ENCODE measurements at regions not wholly inside any gene's neighbourhood (a gene's known extent, or its start where the extent isn't known, plus 50 kb on each side); places are given as distances from the start of the nearest gene placed in this dataset.

DNA sequence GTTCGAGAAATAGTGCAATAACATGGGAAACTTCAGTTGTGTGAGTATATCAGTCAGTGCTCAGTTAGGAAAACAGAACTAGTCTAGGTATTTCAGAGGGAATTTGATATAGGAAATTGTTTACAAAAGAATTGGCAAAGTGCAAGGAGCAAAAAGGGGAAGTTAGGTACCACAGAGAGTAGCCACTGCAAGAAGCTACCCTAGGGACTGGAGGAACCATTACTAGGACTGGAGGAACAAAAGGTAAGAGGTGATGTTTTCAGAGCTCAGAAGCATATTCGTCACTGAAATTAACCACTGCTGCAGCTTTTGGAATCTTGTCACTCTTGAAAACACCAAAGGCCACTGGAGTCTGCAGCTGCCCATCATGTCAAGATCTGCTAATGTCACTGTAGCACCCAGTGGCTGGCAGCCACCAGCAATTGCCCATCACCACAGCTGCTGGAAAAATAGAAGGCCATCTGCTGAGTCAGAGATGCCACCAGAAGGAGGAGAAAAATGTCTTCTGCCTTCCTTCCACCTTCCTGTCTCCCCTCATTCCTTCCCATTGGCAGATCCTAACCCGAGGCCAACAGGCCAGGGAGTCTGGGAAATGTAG, 160.6 kb upstream of the RPS6KA3 start:
- Mint-ChIP-seq H3K4me1 (ENCODE audit: low read depth, unreplicated experiment) (no peaks in the 10 kb centered on the region), H3K36me3 (ENCODE audit: insufficient read depth, unreplicated experiment) (no peaks in the 10 kb centered on the region), H3K27me3 (ENCODE audit: insufficient read depth, unreplicated experiment) (no peaks in the 10 kb centered on the region), H3K27ac (ENCODE audit: unreplicated experiment) (no peak overlapping the region), H3K9me3 (ENCODE audit: unreplicated experiment) (no peaks in the 10 kb centered on the region), H3K4me3 (ENCODE audit: unreplicated experiment) (no peak overlapping the region)
- TF ChIP-seq, protein P1, sequence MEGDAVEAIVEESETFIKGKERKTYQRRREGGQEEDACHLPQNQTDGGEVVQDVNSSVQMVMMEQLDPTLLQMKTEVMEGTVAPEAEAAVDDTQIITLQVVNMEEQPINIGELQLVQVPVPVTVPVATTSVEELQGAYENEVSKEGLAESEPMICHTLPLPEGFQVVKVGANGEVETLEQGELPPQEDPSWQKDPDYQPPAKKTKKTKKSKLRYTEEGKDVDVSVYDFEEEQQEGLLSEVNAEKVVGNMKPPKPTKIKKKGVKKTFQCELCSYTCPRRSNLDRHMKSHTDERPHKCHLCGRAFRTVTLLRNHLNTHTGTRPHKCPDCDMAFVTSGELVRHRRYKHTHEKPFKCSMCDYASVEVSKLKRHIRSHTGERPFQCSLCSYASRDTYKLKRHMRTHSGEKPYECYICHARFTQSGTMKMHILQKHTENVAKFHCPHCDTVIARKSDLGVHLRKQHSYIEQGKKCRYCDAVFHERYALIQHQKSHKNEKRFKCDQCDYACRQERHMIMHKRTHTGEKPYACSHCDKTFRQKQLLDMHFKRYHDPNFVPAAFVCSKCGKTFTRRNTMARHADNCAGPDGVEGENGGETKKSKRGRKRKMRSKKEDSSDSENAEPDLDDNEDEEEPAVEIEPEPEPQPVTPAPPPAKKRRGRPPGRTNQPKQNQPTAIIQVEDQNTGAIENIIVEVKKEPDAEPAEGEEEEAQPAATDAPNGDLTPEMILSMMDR (IDR thresholded peaks at IDR 0.05; ENCODE audit: insufficient read depth in 1 of 2, low read depth in 1 of 2, low read length in 1 of 2, severe bottlenecking in 1 of 2, unreplicated experiment in 1 of 2), result no peak
- Histone ChIP-seq H3K27me3 (replicated peaks; ENCODE audit: control insufficient read depth, insufficient read depth, low read length) (no peaks in the 10 kb centered on the region), H3K4me3 (ENCODE audit: low read depth, low read length) (no peak overlapping the region), H3K9me3 (no peaks in the 10 kb centered on the region), H3K36me3 (ENCODE audit: control insufficient read depth, insufficient read depth, low read length) (no peaks in the 10 kb centered on the region), H3K4me1 (peaks cover 8% of the 10 kb centered on the region; the same call in 1 of the 2 replicates)
- CTCF ChIA-PET, result no interaction called here
- no TSS peak for BruUV-seq (replicated peaks)
- POLR2A ChIA-PET, result no interaction called here
- intact Hi-C loops (cut with micrococcal nuclease; ENCODE audit: unreplicated experiment), result no loop called here
- DNase-seq, result no peak

DNA sequence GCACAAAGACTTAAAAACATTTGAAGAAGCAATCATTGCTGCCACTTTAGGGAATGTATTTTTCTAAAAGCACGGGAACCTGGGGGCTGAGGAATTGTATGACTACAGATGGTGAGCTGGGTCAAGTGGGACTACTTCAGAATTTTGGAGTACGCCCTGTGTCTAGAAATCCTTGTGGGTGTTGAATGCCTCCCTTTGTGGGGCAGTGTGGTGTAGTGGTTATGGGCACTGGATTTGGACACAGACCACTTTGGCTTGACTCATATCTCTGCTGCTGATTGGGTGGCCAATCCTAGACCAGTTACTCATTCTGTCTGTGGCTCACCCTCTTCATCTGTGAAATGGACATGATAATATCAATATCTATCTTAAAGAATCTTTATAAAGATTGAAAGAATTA, 155.0 kb upstream of the RPS6KA3 start:
- BruUV-seq (replicated peaks), result no TSS peak
- intact Hi-C loops (cut with micrococcal nuclease; ENCODE audit: unreplicated experiment), result no loop called here
- CTCF ChIA-PET, result no interaction called here

DNA sequence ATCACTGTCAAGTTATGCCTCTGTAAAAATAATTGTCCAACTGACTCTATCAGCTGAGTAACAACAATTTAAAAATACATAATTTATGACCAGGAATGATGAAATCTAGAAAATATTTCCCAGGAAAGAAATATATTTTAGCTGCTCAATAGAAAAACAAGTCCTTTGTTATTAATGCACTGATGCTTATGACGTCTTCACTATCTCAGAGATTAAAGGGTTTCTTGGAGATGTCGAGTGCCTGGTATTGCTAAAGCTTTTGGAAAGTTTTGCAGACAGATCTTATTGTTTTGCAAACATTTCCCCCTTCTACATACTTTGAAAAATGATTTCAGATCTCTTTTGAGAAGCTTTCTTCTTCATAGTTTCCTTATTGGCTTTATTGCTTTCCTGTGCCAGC, 154.6 kb upstream of the RPS6KA3 start:
- no TSS peak for BruUV-seq (replicated peaks)
- H3K4me1 Mint-ChIP-seq (ENCODE audit: low read depth, unreplicated experiment), result no peaks in the 10 kb centered on the region
- H3K9me3 Mint-ChIP-seq (ENCODE audit: unreplicated experiment), result no peaks in the 10 kb centered on the region
- Histone ChIP-seq H3K4me3 (ENCODE audit: low read depth, low read length) (no peak overlapping the region), H3K4me1 (no peaks in the 10 kb centered on the region), H3K9me3 (no peaks in the 10 kb centered on the region), H3K27me3 (replicated peaks; ENCODE audit: control insufficient read depth, insufficient read depth, low read length) (no peaks in the 10 kb centered on the region), H3K36me3 (ENCODE audit: control insufficient read depth, insufficient read depth, low read length) (no peaks in the 10 kb centered on the region)
- ChIA-PET POLR2A (no interaction called here), CTCF (no interaction called here)
- no peak overlapping the region for H3K4me3 Mint-ChIP-seq (ENCODE audit: unreplicated experiment)
- TF ChIP-seq, protein P1 (IDR thresholded peaks at IDR 0.05; ENCODE audit: insufficient read depth in 1 of 2, low read depth in 1 of 2, low read length in 1 of 2, severe bottlenecking in 1 of 2, unreplicated experiment in 1 of 2), result no peak
- H3K27me3 Mint-ChIP-seq (ENCODE audit: insufficient read depth, unreplicated experiment), result no peaks in the 10 kb centered on the region
- intact Hi-C loops (cut with micrococcal nuclease; ENCODE audit: unreplicated experiment), result no loop called here
- no peaks in the 10 kb centered on the region for H3K36me3 Mint-ChIP-seq (ENCODE audit: insufficient read depth, unreplicated experiment)
- no peak overlapping the region for H3K27ac Mint-ChIP-seq (ENCODE audit: unreplicated experiment)
- DNase-seq, result no peak

More for the DNA sequence above, 155.0 kb upstream of the RPS6KA3 start:
- TF ChIP-seq, protein P1 (IDR thresholded peaks at IDR 0.05; ENCODE audit: insufficient read depth in 1 of 2, low read depth in 1 of 2, low read length in 1 of 2, severe bottlenecking in 1 of 2, unreplicated experiment in 1 of 2), result no peak
- no peaks in the 10 kb centered on the region for H3K4me1 ChIP-seq
- no peaks in the 10 kb centered on the region for H3K27me3 Mint-ChIP-seq (ENCODE audit: insufficient read depth, unreplicated experiment)
- no peak overlapping the region for H3K4me3 ChIP-seq (ENCODE audit: low read depth, low read length)
- no peak for DNase-seq
- no peaks in the 10 kb centered on the region for H3K27me3 ChIP-seq (replicated peaks; ENCODE audit: control insufficient read depth, insufficient read depth, low read length)
- H3K4me3 Mint-ChIP-seq (ENCODE audit: unreplicated experiment), result no peak overlapping the region
- H3K9me3 Mint-ChIP-seq (ENCODE audit: unreplicated experiment), result no peaks in the 10 kb centered on the region
- no peaks in the 10 kb centered on the region for H3K36me3 ChIP-seq (ENCODE audit: control insufficient read depth, insufficient read depth, low read length)
- no peak overlapping the region for H3K27ac Mint-ChIP-seq (ENCODE audit: unreplicated experiment)
- POLR2A ChIA-PET, result no interaction called here
- no peaks in the 10 kb centered on the region for H3K36me3 Mint-ChIP-seq (ENCODE audit: insufficient read depth, unreplicated experiment)
- no peaks in the 10 kb centered on the region for H3K9me3 ChIP-seq
- no peaks in the 10 kb centered on the region for H3K4me1 Mint-ChIP-seq (ENCODE audit: low read depth, unreplicated experiment)
